ENCODE measurements at regions not wholly inside any gene's neighbourhood (a gene's known extent, or its start where the extent isn't known, plus 50 kb on each side); places are given as distances from the start of the nearest gene placed in this dataset.

DNA sequence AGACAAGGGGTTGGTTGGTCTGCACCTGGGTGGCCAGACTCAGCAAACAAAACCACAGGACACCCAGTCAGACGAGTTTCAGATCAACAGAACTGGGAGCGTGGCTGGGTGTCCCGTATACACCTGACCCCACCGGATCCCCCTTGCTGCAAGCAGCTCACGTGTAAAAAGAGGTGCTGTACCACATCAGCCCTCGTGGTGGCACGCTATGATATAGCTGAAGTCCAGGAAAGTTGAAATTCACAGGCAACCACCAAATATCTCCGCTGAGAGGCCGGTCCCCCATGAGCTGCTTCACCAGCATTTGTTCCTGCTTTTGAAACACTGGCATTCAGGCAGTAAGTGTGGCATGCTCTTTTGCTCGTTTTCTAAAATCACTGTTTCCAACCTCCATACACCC lies 92.3 kb downstream of the TUBA3C start:
- no peak for TF ChIP-seq CTCF (IDR thresholded peaks at IDR 0.05; ENCODE audit: insufficient read depth in 1 of 2, low read depth in 1 of 2, low read length in 1 of 2, severe bottlenecking in 1 of 2, unreplicated experiment in 1 of 2)
- H3K4me1 Mint-ChIP-seq (ENCODE audit: low read depth, unreplicated experiment), result no peaks in the 10 kb centered on the region
- ChIA-PET CTCF (interaction anchor here (1.1 kb wide), 1 partner anchor 498 kb away, joined by 6 read pairs; no protein-coding TSS in a partner anchor), POLR2A (no interaction called here)
- no peaks in the 10 kb centered on the region for H3K9me3 ChIP-seq
- H3K27ac Mint-ChIP-seq (ENCODE audit: unreplicated experiment), result no peak overlapping the region
- peak in 1 of 2 experiments; percentile 30 for DNase-seq
- no peaks in the 10 kb centered on the region for H3K4me1 ChIP-seq
- H3K9me3 Mint-ChIP-seq (ENCODE audit: unreplicated experiment), result no peaks in the 10 kb centered on the region
- H3K36me3 ChIP-seq (ENCODE audit: control insufficient read depth, insufficient read depth, low read length), result no peaks in the 10 kb centered on the region
- no peaks in the 10 kb centered on the region for H3K27me3 ChIP-seq (replicated peaks; ENCODE audit: control insufficient read depth, insufficient read depth, low read length)
- no peak overlapping the region for H3K4me3 ChIP-seq (ENCODE audit: low read depth, low read length)
- no peak overlapping the region for H3K4me3 Mint-ChIP-seq (ENCODE audit: unreplicated experiment)
- no peaks in the 10 kb centered on the region for H3K36me3 Mint-ChIP-seq (ENCODE audit: insufficient read depth, unreplicated experiment)
- H3K27me3 Mint-ChIP-seq (ENCODE audit: insufficient read depth, unreplicated experiment), result no peaks in the 10 kb centered on the region
- intact Hi-C loops (cut with micrococcal nuclease; ENCODE audit: unreplicated experiment), result loop anchor here (1.0 kb wide), 1 partner anchor 498 kb away; no protein-coding TSS in a partner anchor
- no TSS peak for BruUV-seq (replicated peaks)

DNA sequence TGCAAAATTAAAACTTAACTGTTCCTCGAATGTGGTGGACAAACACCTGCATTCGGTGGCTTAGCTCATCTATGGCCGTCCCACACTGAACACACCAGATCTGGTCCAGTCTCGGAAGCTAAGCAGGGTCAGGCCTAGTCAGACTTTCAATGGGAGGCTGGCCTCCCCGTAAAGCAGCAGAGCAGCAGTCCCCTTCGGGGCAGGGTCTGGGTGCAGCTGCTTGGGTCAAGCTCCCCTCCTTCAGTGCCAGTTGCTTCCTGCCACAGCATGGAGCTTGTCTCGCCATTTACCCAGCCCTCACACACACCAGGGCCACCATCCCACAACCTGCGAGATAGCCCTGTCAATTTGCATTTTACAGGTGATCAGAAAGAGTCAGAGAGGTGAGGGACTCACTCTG lies 93.2 kb downstream of the TUBA3C start:
- no TSS peak for BruUV-seq (replicated peaks)
- no peaks in the 10 kb centered on the region for H3K36me3 Mint-ChIP-seq (ENCODE audit: insufficient read depth, unreplicated experiment)
- H3K27me3 ChIP-seq (replicated peaks; ENCODE audit: control insufficient read depth, insufficient read depth, low read length), result no peaks in the 10 kb centered on the region
- POLR2A ChIA-PET, result no interaction called here
- CTCF ChIA-PET, result no interaction called here
- no peak for DNase-seq
- H3K27ac Mint-ChIP-seq (ENCODE audit: unreplicated experiment), result no peak overlapping the region
- H3K27me3 Mint-ChIP-seq (ENCODE audit: insufficient read depth, unreplicated experiment), result no peaks in the 10 kb centered on the region
- no peak for TF ChIP-seq CTCF (IDR thresholded peaks at IDR 0.05; ENCODE audit: insufficient read depth in 1 of 2, low read depth in 1 of 2, low read length in 1 of 2, severe bottlenecking in 1 of 2, unreplicated experiment in 1 of 2)
- no peak overlapping the region for H3K4me3 ChIP-seq (ENCODE audit: low read depth, low read length)
- no peaks in the 10 kb centered on the region for H3K9me3 ChIP-seq
- no peaks in the 10 kb centered on the region for H3K36me3 ChIP-seq (ENCODE audit: control insufficient read depth, insufficient read depth, low read length)
- intact Hi-C loops (cut with micrococcal nuclease; ENCODE audit: unreplicated experiment), result no loop called here
- H3K4me1 ChIP-seq, result no peaks in the 10 kb centered on the region
- no peak overlapping the region for H3K4me3 Mint-ChIP-seq (ENCODE audit: unreplicated experiment)
- H3K4me1 Mint-ChIP-seq (ENCODE audit: low read depth, unreplicated experiment), result no peaks in the 10 kb centered on the region
- H3K9me3 Mint-ChIP-seq (ENCODE audit: unreplicated experiment), result no peaks in the 10 kb centered on the region

DNA sequence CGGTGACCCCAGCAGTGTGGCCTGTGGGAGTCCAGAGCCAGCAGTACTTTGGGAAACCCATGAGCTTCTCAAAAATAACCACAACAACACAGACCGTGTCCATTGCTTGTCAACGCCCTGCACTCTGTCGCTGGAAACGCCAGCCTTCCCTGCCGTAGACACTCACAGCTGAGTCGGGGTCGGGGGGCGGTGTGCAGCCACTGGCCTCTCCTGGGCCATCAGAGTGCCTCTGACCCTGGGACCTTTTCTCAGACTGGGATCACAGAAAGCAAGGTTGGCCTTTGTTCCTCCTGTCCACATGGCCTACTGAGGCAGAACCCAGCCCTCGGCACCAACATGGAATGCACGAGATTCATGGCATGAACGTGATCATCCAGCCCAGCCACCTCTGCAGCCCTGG lies 95.7 kb downstream of the TUBA3C start:
- ChIA-PET POLR2A (no interaction called here), CTCF (no interaction called here)
- intact Hi-C loops (cut with micrococcal nuclease; ENCODE audit: unreplicated experiment), result no loop called here
- H3K36me3 Mint-ChIP-seq (ENCODE audit: insufficient read depth, unreplicated experiment), result no peaks in the 10 kb centered on the region
- H3K4me3 Mint-ChIP-seq (ENCODE audit: unreplicated experiment), result no peak overlapping the region
- Histone ChIP-seq H3K4me1 (no peaks in the 10 kb centered on the region), H3K27me3 (replicated peaks; ENCODE audit: control insufficient read depth, insufficient read depth, low read length) (no peaks in the 10 kb centered on the region), H3K4me3 (ENCODE audit: low read depth, low read length) (no peak overlapping the region), H3K9me3 (no peaks in the 10 kb centered on the region), H3K36me3 (ENCODE audit: control insufficient read depth, insufficient read depth, low read length) (no peaks in the 10 kb centered on the region)
- no peak for TF ChIP-seq CTCF (IDR thresholded peaks at IDR 0.05; ENCODE audit: insufficient read depth in 1 of 2, low read depth in 1 of 2, low read length in 1 of 2, severe bottlenecking in 1 of 2, unreplicated experiment in 1 of 2)
- no peak overlapping the region for H3K27ac Mint-ChIP-seq (ENCODE audit: unreplicated experiment)
- DNase-seq, result no peak
- no peaks in the 10 kb centered on the region for H3K27me3 Mint-ChIP-seq (ENCODE audit: insufficient read depth, unreplicated experiment)
- peaks cover 11% of the 10 kb centered on the region for H3K9me3 Mint-ChIP-seq (ENCODE audit: unreplicated experiment)
- BruUV-seq (replicated peaks), result no TSS peak
- H3K4me1 Mint-ChIP-seq (ENCODE audit: low read depth, unreplicated experiment), result no peaks in the 10 kb centered on the region
